Mucosa of rectum (tissue), 2 donors: ENCODE measurements at regions not wholly inside any gene's neighbourhood (a gene's known extent, or its start where the extent isn't known, plus 50 kb on each side); places are given as distances from the start of the nearest gene placed in this dataset.

Experiments
- H3K27ac ChIP-seq, 2 donors: one replicate each; pipeline ENCODE4 v1.7.0; 2013; ENCODE audit warnings: inconsistent platforms in 2 of 2, low read depth in 2 of 2, low read length in 2 of 2
- H3K27me3 ChIP-seq, 2 donors: one replicate each; pipeline ENCODE4 v1.7.0; 2013; ENCODE audit warnings: low read length in 2 of 2; ENCODE audit not compliant: control insufficient read depth in 2 of 2, insufficient read depth in 2 of 2
- H3K36me3 ChIP-seq, 2 donors: one replicate each; pipeline ENCODE4 v1.7.0; 2013; ENCODE audit warnings: low read length in 2 of 2; ENCODE audit not compliant: control insufficient read depth in 2 of 2, insufficient read depth in 2 of 2
- H3K4me1 ChIP-seq, 2 donors: one replicate each; pipeline ENCODE4 v1.7.0; 2013; ENCODE audit warnings: low read length in 2 of 2, mild to moderate bottlenecking in 1 of 2; ENCODE audit not compliant: control insufficient read depth in 2 of 2, insufficient read depth in 2 of 2
- H3K4me3 ChIP-seq, 2 donors: one replicate each; pipeline ENCODE4 v1.7.0; 2013; ENCODE audit warnings: low read length in 2 of 2
- H3K9ac ChIP-seq, 2 donors: one replicate each; pipeline ENCODE4 v1.7.0; 2013; ENCODE audit warnings: low read length in 2 of 2, low read depth in 1 of 2, mild to moderate bottlenecking in 1 of 2
- H3K9me3 ChIP-seq, 2 donors: one replicate each; pipeline ENCODE4 v1.7.0; 2013; ENCODE audit warnings: low read length in 2 of 2; ENCODE audit not compliant: control insufficient read depth in 2 of 2
- donor health status: healthy.
- donor health status: Normal muscosa, but diverticular disease.

- no peaks in the 10 kb centered on the region for H3K36me3 ChIP-seq
- no peak overlapping the region for H3K4me3 ChIP-seq
- no peaks in the 10 kb centered on the region for H3K4me1 ChIP-seq
- H3K9me3 ChIP-seq, result no peaks in the 10 kb centered on the region
- H3K27me3 ChIP-seq, result no peaks in the 10 kb centered on the region
- H3K9ac ChIP-seq, result no peak overlapping the region
- H3K27ac ChIP-seq, result no peak overlapping the region
These were observed 1342.0 kb upstream of the ZEB2 start for GRCh38 chr2:145861940-145862339.

DNA sequence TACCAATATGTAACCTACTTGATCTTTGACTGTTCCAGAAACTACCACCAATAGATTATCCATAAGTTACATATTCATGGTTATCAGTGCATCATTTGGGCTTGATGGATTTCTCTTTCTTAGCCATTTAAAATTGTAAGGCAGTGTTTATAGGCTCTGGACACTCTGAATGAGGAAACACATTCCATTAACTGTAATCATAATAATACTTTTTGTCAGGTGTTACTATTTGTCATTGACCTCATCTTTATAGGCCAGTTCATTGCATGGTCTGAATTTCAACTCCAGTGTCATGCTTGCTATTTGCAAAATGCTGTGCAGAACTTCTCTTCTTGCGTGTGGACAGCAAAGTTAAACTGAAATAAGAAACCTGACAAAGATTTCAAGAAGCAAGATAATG lies 1340.2 kb upstream of the ZEB2 start:
- Histone ChIP-seq H3K4me1 (no peaks in the 10 kb centered on the region), H3K36me3 (no peaks in the 10 kb centered on the region), H3K9me3 (no peaks in the 10 kb centered on the region), H3K27ac (no peak overlapping the region), H3K4me3 (no peak overlapping the region), H3K9ac (no peak overlapping the region), H3K27me3 (no peaks in the 10 kb centered on the region)

DNA sequence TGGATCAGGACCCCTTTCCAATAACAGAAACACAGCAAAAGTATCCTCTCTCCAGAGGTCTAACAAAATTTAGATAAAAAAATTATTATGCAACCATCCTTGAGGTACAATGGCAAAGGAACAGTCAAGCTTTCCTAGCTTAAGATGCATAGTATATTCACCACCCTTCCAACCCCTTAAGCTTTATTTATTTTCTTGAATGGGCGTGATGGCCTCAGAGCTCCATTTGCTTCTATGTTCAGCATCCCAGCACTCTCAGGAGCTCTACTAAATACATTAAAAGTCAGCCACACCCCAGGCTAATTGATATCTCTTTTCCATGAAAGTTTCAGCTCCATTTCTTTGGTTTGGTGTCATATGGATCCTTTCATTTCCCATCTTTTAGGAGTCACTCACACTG lies 1335.2 kb upstream of the ZEB2 start:
- H3K9me3 ChIP-seq, result no peaks in the 10 kb centered on the region
- H3K4me3 ChIP-seq, result no peak overlapping the region
- no peak overlapping the region for H3K9ac ChIP-seq
- H3K36me3 ChIP-seq, result no peaks in the 10 kb centered on the region
- no peak overlapping the region for H3K27ac ChIP-seq
- H3K4me1 ChIP-seq, result no peaks in the 10 kb centered on the region
- no peaks in the 10 kb centered on the region for H3K27me3 ChIP-seq

DNA sequence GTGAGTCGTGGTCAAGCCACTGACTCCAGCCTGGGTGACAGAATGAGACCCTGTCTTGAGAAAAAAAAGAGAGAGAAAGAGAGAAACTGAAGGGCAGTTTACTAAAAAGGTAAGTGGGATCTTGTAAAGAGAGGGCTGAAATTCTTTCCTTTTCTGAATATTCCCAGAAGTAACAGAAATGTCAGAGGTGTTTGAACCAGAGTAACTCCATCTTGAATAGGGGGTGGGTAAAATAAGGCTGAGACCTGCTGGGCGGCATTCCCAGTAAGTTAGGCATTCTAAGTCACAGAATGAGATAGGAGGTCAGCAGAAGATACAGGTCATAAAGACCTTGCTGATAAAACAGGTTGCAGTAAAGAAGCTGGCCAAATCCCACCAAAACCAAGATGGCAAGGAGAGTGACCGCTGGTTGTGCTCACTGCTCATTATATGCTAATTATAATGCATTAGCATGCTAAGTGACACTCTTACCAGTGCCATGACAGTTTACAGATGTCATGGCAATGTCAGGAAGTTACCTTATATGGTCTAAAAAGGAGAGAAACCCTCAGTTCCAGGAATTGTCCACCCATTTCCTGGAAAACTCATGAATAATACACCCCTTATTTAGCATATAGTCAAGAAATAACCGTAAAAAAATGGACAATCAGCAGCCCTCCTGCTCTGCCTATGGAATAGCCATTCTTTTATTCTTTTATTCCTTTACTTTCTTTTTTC lies 1334.3 kb upstream of the ZEB2 start:
- no peak overlapping the region for H3K4me3 ChIP-seq
- H3K27ac ChIP-seq, result no peak overlapping the region
- H3K36me3 ChIP-seq, result no peaks in the 10 kb centered on the region
- no peak overlapping the region for H3K9ac ChIP-seq
- H3K27me3 ChIP-seq, result no peaks in the 10 kb centered on the region
- H3K4me1 ChIP-seq, result no peaks in the 10 kb centered on the region
- H3K9me3 ChIP-seq, result no peaks in the 10 kb centered on the region

- no peaks in the 10 kb centered on the region for H3K36me3 ChIP-seq
- H3K9ac ChIP-seq, result no peak overlapping the region
- peak overlapping the region; percentile 45 to 49 for H3K27ac ChIP-seq
- H3K9me3 ChIP-seq, result no peaks in the 10 kb centered on the region
- no peaks in the 10 kb centered on the region for H3K27me3 ChIP-seq
- H3K4me1 ChIP-seq, result no peaks in the 10 kb centered on the region
- H3K4me3 ChIP-seq, result no peak overlapping the region
These were observed 1331.8 kb upstream of the ZEB2 start for GRCh38 chr2:145851730-145852129.

- no peaks in the 10 kb centered on the region for H3K36me3 ChIP-seq
- H3K9me3 ChIP-seq, result no peaks in the 10 kb centered on the region
- no peak overlapping the region for H3K27ac ChIP-seq
- no peak overlapping the region for H3K4me3 ChIP-seq
- no peaks in the 10 kb centered on the region for H3K4me1 ChIP-seq
- H3K27me3 ChIP-seq, result no peaks in the 10 kb centered on the region
- H3K9ac ChIP-seq, result no peak overlapping the region
These were observed 1329.5 kb upstream of the ZEB2 start for GRCh38 chr2:145849466-145849865.

DNA sequence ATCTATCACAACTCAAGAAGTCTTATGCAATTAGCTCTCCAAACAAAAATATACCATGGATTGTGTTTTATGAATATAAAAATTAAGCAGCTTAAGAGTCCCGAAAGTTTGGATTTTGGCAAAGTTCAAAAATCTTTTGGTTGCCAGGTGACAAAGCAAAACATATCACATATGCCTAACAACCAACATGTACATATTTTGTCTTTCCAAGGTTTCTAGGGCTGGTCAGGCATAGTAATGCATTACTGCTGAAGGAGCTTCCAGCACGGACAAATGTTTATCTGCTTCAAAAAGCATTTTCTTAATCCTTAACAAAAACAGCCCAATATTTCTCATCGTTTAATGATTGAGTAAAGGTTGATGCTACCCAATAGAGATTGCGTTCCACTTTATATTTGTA lies 1327.1 kb upstream of the ZEB2 start:
- Histone ChIP-seq H3K9me3 (no peaks in the 10 kb centered on the region), H3K27ac (no peak overlapping the region), H3K36me3 (no peaks in the 10 kb centered on the region), H3K9ac (no peak overlapping the region), H3K27me3 (no peaks in the 10 kb centered on the region), H3K4me1 (no peaks in the 10 kb centered on the region), H3K4me3 (no peak overlapping the region)

DNA sequence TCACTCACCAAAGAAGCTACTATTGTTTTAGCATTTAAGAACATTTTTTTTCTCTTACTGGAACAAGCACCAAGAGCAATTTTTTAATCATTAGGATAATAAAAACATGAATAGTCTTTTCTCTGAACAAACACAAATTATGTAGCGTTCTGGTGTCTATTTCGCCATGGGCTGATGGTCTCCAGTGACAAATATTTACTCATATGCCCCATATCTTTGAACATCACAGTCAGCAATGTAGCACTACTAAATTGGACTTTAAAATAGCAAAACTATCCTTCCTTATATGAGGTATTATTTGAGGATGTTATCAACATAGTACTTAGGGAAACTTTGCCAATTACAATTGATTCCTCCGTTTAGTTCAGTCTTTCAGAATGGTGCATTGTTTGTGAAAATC lies 1326.0 kb upstream of the ZEB2 start:
- H3K36me3 ChIP-seq, result no peaks in the 10 kb centered on the region
- no peak overlapping the region for H3K27ac ChIP-seq
- no peaks in the 10 kb centered on the region for H3K4me1 ChIP-seq
- no peaks in the 10 kb centered on the region for H3K27me3 ChIP-seq
- H3K9ac ChIP-seq, result no peak overlapping the region
- no peaks in the 10 kb centered on the region for H3K9me3 ChIP-seq
- no peak overlapping the region for H3K4me3 ChIP-seq

DNA sequence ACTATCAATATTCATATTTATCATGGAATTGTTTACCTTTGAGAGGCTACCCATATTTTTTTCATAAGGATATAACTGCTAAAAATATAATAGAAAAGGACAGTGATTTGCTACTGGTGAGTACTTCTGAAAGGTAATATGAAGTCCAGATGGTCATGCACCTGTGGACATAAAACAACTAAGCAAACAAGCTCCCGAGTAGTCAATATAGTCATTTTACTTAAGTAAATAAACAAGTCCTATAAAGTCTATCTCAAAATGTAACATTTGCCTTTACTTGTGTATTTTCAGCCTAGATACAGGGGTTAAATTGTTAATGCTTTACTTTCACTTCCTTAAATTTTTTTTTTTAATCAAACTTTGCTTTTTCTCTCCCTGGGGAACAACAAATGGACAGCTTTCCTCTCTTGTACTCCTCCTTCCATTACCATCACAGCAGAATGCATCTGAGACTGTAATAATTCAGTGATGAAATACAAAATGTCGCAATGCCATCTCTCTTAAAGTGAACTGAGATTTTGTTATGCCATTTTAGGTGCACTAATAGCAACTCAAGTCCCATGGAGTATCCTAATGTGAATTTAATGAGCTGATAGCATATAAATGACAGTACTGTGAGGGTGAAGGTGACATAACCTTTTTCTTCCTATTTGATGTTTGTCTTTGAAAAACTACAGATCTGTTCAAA lies 1325.4 kb upstream of the ZEB2 start:
- Histone ChIP-seq H3K4me3 (no peak overlapping the region), H3K27ac (no peak overlapping the region), H3K27me3 (no peaks in the 10 kb centered on the region), H3K4me1 (no peaks in the 10 kb centered on the region), H3K36me3 (no peaks in the 10 kb centered on the region), H3K9me3 (no peaks in the 10 kb centered on the region), H3K9ac (no peak overlapping the region)

DNA sequence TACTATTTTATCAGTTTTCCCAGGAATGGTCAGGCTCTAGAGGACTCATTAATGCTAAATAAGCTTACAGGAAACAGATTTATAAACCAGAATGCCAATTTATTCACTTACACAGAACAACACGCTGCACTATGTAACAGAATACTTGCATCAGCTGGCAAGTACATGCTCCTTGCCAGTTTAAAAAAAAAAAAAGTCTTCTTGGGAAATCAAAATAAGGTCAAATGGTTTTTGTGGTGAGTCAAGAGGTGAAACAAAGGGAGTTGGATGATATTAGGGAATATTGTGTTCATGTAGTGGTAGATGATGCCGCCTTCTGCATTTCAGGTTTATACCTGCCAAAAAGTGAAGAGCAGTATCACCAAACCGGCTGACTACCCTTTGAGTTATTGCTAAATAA lies 1322.1 kb upstream of the ZEB2 start:
- no peak overlapping the region for H3K27ac ChIP-seq
- H3K9me3 ChIP-seq, result no peaks in the 10 kb centered on the region
- H3K4me1 ChIP-seq, result no peaks in the 10 kb centered on the region
- H3K27me3 ChIP-seq, result no peaks in the 10 kb centered on the region
- no peak overlapping the region for H3K9ac ChIP-seq
- H3K36me3 ChIP-seq, result no peaks in the 10 kb centered on the region
- no peak overlapping the region for H3K4me3 ChIP-seq
